Pancreas (tissue), 10 donors: ENCODE measurements at regions not wholly inside any gene's neighbourhood (a gene's known extent, or its start where the extent isn't known, plus 50 kb on each side); places are given as distances from the start of the nearest gene placed in this dataset.
"Not testable (repeated sequence)": the region's sequence is repeated elsewhere in the genome, so short reads cannot be mapped to it uniquely, and the experiment has no call there.

Experiments used
- ATAC-seq, 4 donors: fragments of 200-7000 bp; cut with Tn5 transposase; one replicate each; pipeline versions ENCODE4 v1.8.0 to v1.9.1; 2020; ENCODE audit warnings: mild to moderate bottlenecking in 4 of 4, moderate library complexity in 4 of 4
- DNase-seq, 6 donors: peaks; one replicate each; pipeline ENCODE4 v3.0.0-alpha.2; 2020
- FAIRE-seq: peaks from 2 replicates; lab custom pipeline; 2012; peaks lifted over from hg19 to GRCh38; lab: Jason Lieb, UNC
- H3K27ac ChIP-seq, 4 donors: fragments of 200-600 bp; sonication (generic); 1 replicate in 3 of 4; 2 replicates in 1 of 4; pipeline versions ENCODE4 v1.5.0 to v1.8.0; 2020
- H3K27me3 ChIP-seq, 4 donors: fragments of 200-600 bp; one replicate each; pipeline ENCODE4 v1.8.0; 2021
- H3K36me3 ChIP-seq, 3 donors: fragments of 200-600 bp; sonication (generic) in 1 of 3; one replicate each; pipeline versions ENCODE4 v1.5.0 to v1.8.0; 2020 to 2021
- H3K4me1 ChIP-seq, 3 donors: fragments of 200-600 bp; one replicate each; pipeline ENCODE4 v1.8.0; 2021
- H3K4me3 ChIP-seq, 4 donors: fragments of 200-600 bp; sonication (generic) in 2 of 4; one replicate each; pipeline versions ENCODE4 v1.5.0 to v1.8.0; 2020 to 2021
- H3K9me3 ChIP-seq, 4 donors: fragments of 200-600 bp; one replicate each; pipeline ENCODE4 v1.8.0; 2021
- WGBS, 2 donors: extraction: QIAGEN DNeasy Blood & Tissue Kit; methylation state at CpG; one replicate each; pipeline ENCODE4 v1.1.7; 2013; 5-methylcytosine and 5-hydroxymethylcytosine counted together
- intact Hi-C, 3 donors: fragments of 100-400 bp; cut with DNase I; formaldehyde crosslinking; loops; one replicate each; pipeline versions ENCODE4 v1.11.1 to v1.14.2; 2022
- TF ChIP-seq, protein P1 (sequence below), 4 donors: fragments of 200-600 bp; sonication (generic) in 3 of 4; IDR thresholded peaks; one replicate each; pipeline versions ENCODE4 v1.5.0 to v1.8.0; 2021; ENCODE audit warnings: antibody characterized with exemption in 4 of 4
- donor health status: healthy with polysubstance abuse.
- donor health status: DM: no; HTN: no; CAD: no; lungs with moderate emphysema.
- donor health status: DM: no; HTN: no; CAD: no.
- donor health status: control.
- donor health status: control.
- donor health status: Bipolar disorder and iron deficiency.
- donor health status: DM: yes; HTN: yes; CAD: no.
- donor health status: DM: no; HTN: no; CAD: no.
- donor health status: DM: no; HTN: no; CAD: no.
- donor health status: DM: yes; HTN: yes; CAD: no.

- Histone ChIP-seq H3K27me3 (no peaks in the 10 kb centered on the region), H3K36me3 (no peaks in the 10 kb centered on the region), H3K4me1 (no peaks in the 10 kb centered on the region), H3K9me3 (no peaks in the 10 kb centered on the region), H3K27ac (no peak overlapping the region), H3K4me3 (no peak overlapping the region)
- no peak for DNase-seq
- TF ChIP-seq, protein P1, sequence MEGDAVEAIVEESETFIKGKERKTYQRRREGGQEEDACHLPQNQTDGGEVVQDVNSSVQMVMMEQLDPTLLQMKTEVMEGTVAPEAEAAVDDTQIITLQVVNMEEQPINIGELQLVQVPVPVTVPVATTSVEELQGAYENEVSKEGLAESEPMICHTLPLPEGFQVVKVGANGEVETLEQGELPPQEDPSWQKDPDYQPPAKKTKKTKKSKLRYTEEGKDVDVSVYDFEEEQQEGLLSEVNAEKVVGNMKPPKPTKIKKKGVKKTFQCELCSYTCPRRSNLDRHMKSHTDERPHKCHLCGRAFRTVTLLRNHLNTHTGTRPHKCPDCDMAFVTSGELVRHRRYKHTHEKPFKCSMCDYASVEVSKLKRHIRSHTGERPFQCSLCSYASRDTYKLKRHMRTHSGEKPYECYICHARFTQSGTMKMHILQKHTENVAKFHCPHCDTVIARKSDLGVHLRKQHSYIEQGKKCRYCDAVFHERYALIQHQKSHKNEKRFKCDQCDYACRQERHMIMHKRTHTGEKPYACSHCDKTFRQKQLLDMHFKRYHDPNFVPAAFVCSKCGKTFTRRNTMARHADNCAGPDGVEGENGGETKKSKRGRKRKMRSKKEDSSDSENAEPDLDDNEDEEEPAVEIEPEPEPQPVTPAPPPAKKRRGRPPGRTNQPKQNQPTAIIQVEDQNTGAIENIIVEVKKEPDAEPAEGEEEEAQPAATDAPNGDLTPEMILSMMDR (IDR thresholded peaks at IDR 0.05) = no peak
- intact Hi-C loops = no loop called here
- no peak for ATAC-seq
- FAIRE-seq = no peak
- WGBS, 2 donors = 79 to 88% methylated on average over 4 of the region's 4 CpGs
Measured at GRCh38 chr4:186368281-186368680, 102.3 kb downstream of the F11 start.

GRCh38 chr4:186366326-186366725 is 100.3 kb downstream of the F11 start:
- H3K27ac ChIP-seq = no peak overlapping the region
- ATAC-seq (no peak), DNase-seq (no peak), FAIRE-seq (no peak)
- no peak overlapping the region for H3K4me3 ChIP-seq
- H3K9me3 ChIP-seq = no peaks in the 10 kb centered on the region
- H3K27me3 ChIP-seq = no peaks in the 10 kb centered on the region
- intact Hi-C loops = no loop called here
- H3K4me1 ChIP-seq = no peaks in the 10 kb centered on the region
- WGBS, 2 donors = 86 to 93% methylated on average over 5 of the region's 5 CpGs
- no peaks in the 10 kb centered on the region for H3K36me3 ChIP-seq
- TF ChIP-seq, protein P1 (IDR thresholded peaks at IDR 0.05) = no peak

- intact Hi-C loops, DNase-seq: not testable (repeated sequence)
Measured at GRCh38 chr4:186363038-186363437, 97.0 kb downstream of the F11 start.

GRCh38 chr4:186360551-186360950 is 94.6 kb downstream of the F11 start:
- H3K4me3 ChIP-seq = no peak overlapping the region
- TF ChIP-seq, protein P1 (IDR thresholded peaks at IDR 0.05) = no peak
- no peaks in the 10 kb centered on the region for H3K36me3 ChIP-seq
- DNase-seq (no peak), ATAC-seq (no peak), FAIRE-seq (no peak)
- no peaks in the 10 kb centered on the region for H3K4me1 ChIP-seq
- no peaks in the 10 kb centered on the region for H3K27me3 ChIP-seq
- H3K27ac ChIP-seq = no peak overlapping the region
- 85 to 93% methylated on average over 4 of the region's 4 CpGs for WGBS, 2 donors
- intact Hi-C loops = no loop called here
- no peaks in the 10 kb centered on the region for H3K9me3 ChIP-seq

More at GRCh38 chr4:186363038-186363437, 97.0 kb downstream of the F11 start:
- not testable (repeated sequence) for H3K36me3 ChIP-seq, H3K4me1 ChIP-seq, FAIRE-seq, H3K9me3 ChIP-seq, H3K27ac ChIP-seq, H3K27me3 ChIP-seq, ATAC-seq, H3K4me3 ChIP-seq
- 93% methylated on average over 6 of the region's 6 CpGs for WGBS, 2 donors

GRCh38 chr4:186351668-186352194 is 85.7 kb downstream of the F11 start:
- FAIRE-seq (no peak), DNase-seq (peak; percentile 50 to 86 (median 72)), ATAC-seq (peak; percentile 48 to 76 (median 66))
- peaks cover 0 to 6% (median 0%) of the 10 kb centered on the region in 3 donors for H3K4me1 ChIP-seq
- no peaks in the 10 kb centered on the region for H3K9me3 ChIP-seq
- intact Hi-C loops = no loop called here
- H3K27ac ChIP-seq = peak overlapping the region; percentile 40 to 79 (median 71)
- 50 to 56% methylated on average over 7 of the region's 7 CpGs for WGBS, 2 donors
- no peaks in the 10 kb centered on the region for H3K27me3 ChIP-seq
- TF ChIP-seq, protein P1 (IDR thresholded peaks at IDR 0.05) = no peak
- H3K4me3 ChIP-seq = no peak overlapping the region
- no peaks in the 10 kb centered on the region for H3K36me3 ChIP-seq
